ENCODE measurements at regions not wholly inside any gene's neighbourhood (a gene's known extent, or its start where the extent isn't known, plus 50 kb on each side); places are given as distances from the start of the nearest gene placed in this dataset.
"Not testable (repeated sequence)": the region's sequence is repeated elsewhere in the genome, so short reads cannot be mapped to it uniquely, and the experiment has no call there.

DNA sequence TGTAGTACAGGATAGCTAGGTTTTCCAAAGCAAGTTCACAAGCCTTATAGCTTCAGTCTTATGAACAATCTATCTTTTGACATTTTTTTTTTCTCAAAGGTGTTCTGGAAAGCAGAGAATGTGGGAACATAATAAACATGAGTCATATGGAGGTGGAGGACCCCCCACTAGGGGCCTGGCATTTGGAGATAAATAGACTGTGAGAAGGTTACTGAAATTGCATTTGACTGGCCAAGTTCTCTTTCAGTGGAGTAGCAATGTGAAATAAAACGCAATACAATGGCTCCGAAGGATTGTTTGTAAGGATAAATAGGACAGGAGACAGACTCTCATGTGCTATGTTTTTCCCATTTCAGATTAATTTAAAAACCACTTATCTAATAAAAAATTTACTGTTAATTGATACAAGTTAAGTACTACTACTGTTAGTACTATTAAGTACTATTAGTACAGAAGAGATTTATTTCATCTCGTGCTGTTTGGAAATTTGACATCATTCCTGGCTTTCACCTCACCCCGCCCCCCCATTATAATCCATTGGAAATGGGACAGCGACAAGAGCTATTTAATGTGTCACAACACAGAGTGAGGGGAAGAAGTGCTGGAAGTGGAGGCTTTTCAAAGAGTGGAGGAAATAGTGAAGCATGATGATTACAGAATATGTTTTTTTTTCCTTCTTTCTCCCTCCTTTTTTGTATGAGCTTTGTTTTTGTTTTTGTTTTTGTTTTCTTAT lies 122.6 kb upstream of the ID4 start:
- no peak for DNase-seq

DNA sequence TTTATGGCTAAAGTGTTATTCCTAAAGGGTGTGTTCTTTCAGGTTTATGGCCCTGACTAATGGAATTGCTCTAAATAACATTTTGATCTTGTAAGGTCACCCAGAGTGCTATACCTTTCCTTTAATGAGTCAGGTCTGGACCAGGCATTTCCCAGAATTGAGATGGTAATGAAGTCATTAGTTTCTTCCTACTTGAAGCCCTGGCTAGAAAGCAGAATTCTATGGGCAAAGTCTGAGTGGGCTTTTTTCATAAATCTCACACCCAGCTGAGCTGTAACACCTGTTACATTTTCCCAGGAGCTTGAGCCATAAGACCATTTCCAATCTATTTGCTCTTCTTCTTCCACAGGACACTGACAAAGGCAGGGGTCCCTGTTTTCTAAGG lies 122.0 kb upstream of the ID4 start:
- DNase-seq = no peak

DNA sequence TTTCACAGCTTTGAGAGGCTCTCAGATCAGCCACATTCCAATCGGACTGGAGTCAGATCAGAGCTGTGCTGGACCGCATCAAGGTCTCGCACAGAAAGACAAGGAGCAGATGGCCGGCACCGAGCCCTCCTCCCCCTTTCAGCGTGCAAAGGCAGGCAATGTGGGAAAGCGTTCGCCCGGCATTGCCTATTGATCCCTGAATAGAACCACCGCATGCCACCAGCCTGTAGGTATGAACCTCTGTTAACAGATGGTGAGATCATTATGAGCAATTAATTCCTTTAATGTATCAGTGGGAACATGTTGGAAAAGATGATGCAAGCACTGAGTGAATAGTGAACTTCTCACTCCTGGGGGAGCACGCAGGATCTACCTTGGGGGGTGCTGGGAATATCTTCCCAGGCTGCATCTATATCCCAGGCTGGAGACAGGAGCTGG lies 117.5 kb upstream of the ID4 start:
- DNase-seq = no peak

DNA sequence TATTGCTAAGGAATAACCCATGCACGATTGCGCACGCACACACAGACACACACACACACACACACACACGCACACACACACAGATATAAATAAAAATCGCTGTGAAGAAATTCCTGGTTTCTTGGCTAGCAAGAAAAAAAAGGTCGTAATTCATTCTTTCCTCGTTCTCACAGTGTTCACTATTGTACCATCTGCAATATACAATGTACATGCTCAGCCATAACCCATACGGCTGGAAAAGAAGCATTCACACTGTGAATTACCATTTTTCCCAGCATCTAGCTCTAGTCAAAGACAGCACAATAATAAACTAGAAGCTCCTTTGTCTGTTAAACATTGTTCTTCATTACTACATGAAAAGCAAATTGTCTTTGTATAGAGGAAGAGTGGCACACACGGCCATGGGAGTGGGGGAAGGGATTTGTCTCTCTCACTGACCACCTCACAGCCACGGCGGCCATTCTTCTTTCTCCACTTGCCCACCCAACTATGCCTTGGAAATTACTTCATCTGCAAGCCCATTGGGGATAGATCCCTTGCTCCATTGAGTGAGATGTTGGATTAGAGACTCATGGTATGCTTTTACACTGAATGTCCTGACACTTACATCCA lies 115.3 kb upstream of the ID4 start:
- no peak for DNase-seq

DNA sequence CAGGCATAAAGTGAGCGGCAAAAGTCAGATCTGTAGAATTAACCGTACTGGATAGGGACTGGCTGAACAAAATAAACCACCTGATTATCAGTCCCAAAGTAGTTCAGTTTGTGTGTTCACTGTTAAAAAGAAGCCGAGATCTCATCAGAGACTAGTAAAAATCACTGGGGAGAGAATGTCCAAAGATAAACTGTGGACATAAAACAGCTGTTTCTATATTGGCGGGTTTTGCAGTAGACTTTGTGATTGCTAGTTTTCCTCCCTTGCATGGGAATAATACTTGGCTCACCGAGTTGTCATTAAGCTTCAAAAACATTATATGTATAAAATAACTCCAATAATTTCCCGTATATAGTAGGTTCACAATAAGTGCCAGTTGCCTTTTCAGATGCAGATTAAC lies 114.2 kb upstream of the ID4 start:
- DNase-seq = no peak

DNA sequence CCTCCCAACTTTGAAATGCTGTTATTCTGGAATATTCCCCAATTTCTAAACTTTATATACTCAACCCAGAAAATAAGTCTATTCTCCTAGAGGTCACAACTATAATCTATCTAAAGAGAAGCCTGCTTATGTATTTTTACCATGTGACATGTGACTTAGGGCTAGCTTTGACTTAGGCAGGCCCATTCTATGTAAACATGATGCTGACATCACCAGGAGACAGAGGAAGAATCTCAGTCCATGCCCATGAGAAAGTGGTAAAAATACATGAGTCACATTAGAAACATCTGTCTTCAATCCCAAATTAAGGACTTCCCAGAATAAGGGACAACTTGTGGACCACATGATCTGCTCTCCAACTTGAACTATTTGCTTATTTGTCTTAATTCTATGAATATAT lies 113.6 kb upstream of the ID4 start:
- DNase-seq = no peak

DNA sequence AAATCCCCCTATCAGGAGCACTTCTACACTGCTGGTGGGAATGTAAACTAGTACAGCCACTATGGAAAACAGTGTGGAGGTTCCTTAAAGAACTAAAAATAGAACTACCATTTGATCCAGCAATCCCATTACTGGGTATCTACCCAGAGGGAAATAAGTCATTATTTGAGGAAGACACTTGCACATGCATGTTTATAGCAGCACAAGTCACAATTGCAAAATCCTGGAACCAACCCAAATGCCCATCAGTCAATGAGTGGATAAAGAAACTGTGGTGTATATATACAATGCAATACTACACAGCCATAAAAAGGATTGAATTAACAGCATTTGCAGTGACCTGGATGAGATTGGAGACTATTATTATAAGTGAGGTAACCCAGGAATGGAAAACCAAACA lies 111.7 kb upstream of the ID4 start:
- DNase-seq = not testable (repeated sequence)

DNA sequence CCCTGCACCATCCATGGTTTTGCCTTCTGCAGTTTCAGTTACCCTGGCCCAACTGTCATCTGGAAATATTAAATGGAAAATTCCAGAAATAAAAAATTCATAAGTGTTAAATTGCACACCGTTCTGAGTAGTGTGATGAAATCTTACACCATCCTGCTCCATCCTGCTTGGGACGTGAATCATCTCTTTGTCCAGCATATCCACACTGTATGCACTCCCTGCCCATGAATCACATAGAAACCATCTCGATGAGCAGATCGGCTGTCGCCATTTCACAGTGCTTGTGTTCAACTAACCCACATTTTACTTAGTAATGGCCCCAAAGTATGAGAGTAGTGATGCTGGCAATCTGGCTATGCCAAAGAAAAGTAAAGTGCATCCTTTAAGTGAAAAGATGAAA lies 105.9 kb upstream of the ID4 start:
- DNase-seq = no peak

DNA sequence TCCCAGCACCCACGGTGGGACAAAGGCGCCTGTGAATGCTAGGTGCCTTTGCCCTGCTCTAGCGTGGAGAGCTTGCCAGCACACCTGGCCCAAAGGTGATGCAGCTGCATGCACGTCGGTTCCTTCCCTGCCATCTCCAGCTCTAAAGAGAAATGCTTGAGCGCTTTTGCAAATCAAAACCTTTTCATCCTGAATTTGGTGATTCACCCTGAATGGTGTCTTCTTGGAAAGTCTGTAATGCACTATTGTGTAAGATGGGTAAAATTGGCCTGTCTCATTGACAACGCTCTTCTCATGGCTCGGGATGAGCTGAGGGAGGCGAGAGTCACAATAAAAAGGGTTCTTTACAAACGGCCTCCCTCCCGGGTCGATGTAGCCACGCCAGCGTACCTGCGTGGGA lies 103.1 kb upstream of the ID4 start:
- DNase-seq = no peak

DNA sequence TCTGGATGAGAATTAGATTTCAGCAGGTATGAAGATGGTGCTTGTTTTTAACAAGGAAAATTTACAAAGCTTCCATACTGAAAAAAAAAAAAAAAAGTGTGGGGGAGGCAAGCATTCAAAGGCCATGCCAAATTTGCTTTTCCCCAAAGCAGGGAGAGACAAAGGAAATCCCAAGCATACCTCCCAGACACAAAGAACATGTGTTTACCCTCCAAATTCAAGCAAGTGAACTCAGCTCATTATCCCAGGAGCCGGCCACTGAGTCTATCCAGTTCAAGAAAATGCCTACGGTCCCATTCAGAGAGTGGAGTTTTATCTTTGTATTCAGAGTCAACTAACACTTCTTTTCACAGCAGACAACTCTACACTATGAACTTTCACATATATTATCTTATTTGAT lies 102.7 kb upstream of the ID4 start:
- no peak for DNase-seq

DNA sequence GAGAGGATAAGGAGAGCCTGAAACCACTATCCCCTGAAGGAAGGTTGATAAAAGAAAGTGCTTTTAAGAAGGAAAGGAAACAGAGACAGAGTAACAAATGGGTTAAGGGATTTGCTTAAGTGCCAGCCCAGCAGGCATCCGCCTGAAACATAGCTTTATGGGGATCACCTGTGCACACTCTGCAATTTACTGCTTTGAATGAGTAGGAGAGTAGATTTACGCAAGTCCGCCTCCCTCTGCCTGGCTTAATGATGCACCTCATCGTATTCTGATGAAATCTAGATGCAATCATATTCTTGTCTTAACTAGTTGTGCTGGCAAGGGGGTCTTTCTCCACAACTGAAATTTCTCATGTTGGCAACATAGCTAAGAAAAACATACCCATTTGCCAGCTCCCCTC lies 101.1 kb upstream of the ID4 start:
- no peak for DNase-seq

DNA sequence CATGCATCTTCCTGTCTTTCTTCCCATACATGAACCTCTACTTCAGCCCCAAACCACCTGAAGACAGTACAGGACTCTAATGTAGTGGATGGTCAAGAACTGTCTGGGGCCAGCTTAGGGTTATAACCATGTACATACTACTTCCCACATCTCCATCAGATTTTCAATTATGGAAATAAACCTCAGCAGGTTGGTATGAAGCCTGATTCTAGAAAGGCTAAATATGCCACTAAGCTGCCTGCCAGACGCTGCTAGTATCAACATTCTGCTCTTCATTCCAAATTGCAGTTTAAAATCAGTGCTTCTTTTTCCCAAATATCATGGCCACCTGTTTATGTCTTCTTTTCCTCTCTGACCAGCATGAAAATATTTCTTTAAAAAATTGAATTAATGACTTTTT lies 99.2 kb upstream of the ID4 start:
- DNase-seq = no peak

DNA sequence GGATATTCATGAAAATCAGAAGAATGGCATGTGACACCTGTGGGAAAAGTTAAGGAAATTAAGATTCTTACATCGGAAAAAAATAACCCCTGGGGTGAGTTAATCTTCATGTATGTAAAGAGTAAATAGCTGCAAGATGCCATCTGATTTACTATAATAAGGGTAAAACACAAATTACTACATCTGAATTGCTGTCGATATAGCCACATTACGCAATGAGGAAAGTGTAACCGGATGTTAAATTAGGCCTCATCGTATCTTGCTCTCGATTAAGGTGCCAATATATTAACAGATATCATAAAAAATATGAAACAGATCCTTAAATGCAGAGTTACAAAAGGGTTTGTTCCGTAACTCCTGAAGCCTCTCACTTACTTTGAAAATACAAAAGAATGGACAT lies 87.4 kb upstream of the ID4 start:
- no peak for DNase-seq

DNA sequence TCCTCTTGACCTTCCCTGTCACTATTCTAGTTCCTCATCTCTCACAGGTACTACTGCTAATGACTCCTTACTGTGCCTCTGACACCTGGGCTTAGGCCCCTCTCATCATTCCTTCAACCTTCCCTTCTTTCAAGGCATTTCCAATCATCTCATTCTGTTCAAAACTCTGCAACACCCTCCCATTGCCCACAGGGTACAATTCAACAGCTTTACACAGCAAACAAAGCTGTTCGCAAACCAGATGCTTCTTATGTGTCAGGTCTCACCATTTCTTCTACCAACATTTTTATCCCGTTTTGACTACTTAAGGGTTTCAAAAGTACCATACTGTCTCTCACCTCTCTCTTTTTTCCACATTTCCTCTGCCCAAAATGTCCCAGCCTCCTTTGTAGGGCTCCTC lies 84.4 kb upstream of the ID4 start:
- DNase-seq = no peak

DNA sequence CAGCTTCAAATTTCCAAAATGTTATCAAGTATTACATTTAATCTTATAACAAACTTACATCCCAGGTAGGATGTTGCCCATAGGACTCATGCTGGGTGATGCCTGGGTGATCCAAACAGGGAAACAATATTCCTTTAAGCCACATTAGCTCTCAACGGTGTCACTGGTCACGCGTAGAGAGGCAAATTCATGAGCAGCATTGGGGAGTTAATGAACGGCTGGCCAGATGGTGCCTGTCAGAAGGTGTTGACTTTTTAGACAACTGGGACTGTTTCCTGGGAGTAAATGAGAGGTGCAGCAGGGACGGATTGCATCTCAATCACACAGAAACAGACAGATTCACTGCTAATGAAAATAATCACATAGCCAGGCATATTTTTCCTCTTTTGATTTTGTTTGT lies 83.3 kb upstream of the ID4 start:
- DNase-seq = no peak

DNA sequence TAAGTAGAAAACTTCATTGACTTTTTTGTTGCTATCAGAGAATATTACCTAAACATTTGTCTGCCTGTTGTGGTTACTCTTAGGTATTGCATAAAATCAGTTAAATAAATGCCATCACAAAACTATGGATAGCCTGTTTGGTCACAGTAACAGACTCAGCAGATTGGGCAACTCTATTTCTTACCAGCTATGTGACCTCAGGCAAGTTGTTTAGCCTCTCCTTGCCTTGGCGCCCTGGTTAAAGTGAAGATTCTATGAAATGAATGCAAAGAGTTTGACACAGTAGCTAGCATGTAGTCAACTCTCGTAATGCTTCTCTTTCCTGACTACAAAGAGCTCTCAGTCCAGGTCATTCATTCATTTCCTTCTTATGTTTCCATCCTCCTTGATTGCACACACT lies 82.5 kb upstream of the ID4 start:
- no peak for DNase-seq

DNA sequence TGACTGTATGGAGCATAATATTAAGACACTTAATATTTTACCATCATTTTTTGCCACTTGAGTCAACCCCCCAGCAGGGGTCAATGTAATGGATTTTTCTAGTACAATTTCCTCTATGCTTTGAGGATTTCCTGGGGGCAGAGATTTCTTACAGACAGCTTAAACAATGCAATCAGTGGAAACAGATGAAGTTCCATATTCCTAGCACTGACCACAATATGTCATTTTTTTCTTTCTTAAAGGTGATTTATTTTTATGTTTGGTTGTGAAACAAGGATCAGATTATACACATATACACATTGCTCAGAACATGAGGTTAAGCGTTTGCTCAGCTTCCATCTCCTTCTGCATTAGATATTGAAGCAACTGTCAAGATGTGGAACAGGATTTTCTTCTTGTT lies 82.0 kb upstream of the ID4 start:
- no peak for DNase-seq

DNA sequence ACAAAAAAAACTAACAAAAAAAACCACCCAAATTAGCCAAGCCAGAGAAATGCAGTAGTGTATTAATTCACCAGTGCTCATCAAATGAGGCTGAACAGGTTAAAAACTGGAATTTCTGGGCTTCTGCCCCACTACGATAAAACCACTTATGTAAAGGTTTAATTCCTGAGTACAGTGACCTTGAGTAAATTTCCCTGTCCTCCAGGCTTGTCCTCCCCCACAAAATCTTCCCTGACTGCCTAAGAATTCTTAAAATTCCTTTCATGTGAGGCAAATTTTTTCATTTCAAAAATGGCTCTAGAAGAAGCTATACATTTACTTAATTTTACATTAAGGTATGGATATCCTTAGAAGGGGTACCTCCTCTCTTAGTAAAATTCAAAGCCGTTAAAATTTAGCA lies 80.1 kb upstream of the ID4 start:
- DNase-seq = no peak

DNA sequence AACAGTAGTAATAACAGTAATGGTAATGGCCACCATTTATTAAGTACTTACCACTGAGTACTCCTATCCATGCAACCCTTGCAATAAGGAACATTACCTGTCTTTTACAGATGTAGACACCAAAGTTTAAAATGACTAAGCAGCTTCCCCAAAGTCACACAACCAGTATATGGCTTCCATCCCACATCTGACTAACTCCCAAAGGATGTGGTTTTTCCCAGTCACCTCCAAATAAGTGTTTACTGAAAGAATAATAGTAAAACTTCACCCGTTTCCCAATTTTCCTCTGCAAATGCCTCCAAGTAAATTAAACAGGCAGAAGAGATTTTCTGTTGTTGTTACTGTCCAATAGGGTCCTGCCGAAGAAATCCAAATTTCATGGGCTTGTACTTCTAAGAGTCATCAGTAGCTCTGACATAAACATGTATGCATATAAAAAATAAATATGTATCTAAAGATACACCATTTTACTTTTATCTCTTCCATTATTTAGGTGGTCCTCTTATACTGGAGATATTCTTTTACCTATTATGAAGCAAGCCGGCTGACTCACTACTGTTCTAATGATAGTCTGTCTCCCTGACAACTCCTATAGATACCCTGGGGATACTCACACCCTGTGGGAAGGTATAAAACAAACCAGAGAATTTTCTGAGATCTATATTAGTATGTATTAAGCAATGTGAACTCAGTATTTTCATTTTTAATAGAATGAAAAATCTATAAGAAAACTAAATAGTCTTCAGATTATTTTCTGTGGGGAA lies 77.9 kb upstream of the ID4 start:
- no peak for DNase-seq

DNA sequence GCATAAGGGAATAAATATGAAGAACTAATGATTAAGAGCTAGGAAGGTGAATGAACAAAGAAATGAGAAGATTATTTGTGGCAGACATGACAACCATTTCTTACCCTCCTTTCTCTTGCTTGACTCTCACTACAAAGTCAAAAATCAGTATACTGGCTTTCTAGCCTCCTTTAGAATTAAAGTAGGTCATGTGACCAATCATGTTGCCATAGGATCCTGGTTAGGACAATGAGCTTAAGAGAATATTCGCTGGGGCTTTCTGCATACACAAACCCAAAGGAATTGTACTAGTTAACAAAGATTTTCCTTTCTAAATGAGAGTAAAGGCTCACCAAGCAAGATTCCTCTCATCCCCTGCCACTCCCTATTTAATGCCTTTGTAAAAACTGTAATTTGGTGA lies 76.0 kb upstream of the ID4 start:
- DNase-seq = no peak

DNA sequence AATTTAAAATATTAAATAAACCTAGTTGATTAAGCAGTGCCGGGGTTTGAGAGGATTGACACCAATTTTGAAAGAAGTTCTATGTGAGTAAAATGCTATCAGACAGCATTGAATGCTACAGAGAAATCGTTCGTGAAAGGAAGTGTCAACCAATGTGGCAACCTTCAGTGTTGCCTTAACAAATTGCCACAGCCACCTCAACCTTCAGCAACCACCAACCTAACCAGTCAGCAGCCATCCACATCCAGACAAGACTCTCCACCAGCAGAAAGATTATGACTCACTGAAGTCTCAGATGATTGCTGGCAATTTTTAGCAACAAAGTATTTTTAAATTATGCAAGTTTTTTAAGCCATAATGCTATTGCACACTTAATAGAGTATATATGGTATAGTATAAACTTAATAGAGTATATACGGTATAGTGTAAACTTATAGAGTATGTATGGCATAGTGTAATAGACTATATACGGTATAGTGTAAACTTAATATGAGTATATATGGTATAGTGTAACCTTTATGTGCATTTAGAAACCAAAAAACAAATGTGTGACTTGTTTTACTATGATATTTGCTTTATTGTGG lies 65.3 kb upstream of the ID4 start:
- DNase-seq = no peak

DNA sequence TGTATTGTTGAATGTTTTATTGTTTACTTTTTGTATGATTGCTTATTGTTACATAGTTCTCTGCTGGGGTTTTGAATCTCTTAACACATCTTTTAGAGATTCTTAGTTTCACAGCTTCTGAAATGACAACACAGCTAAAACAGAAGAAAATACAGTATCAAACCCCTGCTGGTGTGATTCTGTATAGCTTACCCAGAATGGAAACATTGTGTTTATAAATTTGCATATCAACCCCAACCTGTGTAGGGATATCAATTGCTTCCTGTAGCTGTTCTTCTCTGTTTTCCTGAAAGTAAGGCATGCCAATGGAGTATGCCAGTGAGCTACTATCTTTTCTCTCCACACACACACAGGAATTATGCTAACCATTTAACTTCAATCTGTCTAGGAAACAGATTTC lies 64.3 kb upstream of the ID4 start:
- DNase-seq = no peak

DNA sequence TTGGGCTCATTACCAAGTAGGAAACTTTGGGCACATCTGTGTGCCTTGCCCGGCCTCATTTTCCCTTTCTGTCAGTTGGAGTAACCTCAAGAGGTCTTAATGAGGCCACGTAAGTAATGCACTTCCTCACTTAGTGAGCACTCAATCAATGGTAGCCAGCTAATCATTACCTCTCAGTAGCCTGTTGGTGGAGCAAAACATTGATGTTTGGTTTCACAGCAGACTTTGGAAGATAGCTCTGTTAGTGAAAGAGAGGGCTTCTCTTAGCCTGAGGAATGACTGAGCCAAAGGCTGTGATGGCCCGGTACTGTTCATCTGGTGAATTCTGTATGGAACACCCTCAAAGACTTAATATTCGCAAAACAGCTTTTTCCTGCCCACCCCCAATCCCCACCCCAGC lies 55.9 kb upstream of the ID4 start:
- DNase-seq = no peak

DNA sequence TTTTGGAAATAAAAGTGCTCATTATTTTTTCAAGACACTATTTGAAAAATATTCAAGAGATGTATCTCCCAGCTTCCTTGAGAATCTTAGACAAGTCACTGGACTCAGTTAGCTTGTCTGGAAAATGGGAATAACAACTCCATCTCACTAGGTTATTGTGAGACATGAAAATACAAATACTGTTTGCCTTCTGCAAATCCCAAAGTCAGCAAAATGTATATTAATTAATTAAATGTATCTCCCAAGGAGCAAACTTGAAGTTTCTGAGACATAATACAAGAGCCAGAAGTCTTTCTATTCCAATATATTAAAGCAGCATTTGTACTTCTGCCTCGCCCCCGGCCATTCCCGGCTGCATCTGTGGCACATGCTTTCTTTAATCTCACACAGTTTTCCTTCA lies 54.6 kb upstream of the ID4 start:
- DNase-seq = no peak
